NT2/D1 (cell line): ENCODE measurements at regions not wholly inside any gene's neighbourhood (a gene's known extent, or its start where the extent isn't known, plus 50 kb on each side); places are given as distances from the start of the nearest gene placed in this dataset.

ENCODE experiments used
- DNase-seq: peaks from one replicate; pipeline ENCODE4 v3.0.0-alpha.2; 2011; ENCODE audit warnings: low read depth, low spot score
- H3K27me3 ChIP-seq: 2 replicates; pipeline ENCODE4 v1.6.0; 2011; ENCODE audit warnings: mild to moderate bottlenecking; ENCODE audit not compliant: insufficient read length, insufficient read depth
- H3K36me3 ChIP-seq: 2 replicates; pipeline ENCODE4 v1.6.1; 2011; ENCODE audit warnings: mild to moderate bottlenecking, low read length, mixed read lengths; ENCODE audit not compliant: insufficient read depth, insufficient read length
- H3K4me1 ChIP-seq: 2 replicates; pipeline ENCODE4 v1.5.1; 2011; ENCODE audit not compliant: insufficient read depth, insufficient read length
- H3K4me3 ChIP-seq: 2 replicates; pipeline ENCODE4 v1.5.1; 2011; ENCODE audit warnings: low read depth; ENCODE audit not compliant: insufficient read length
- H3K9ac ChIP-seq: 2 replicates; pipeline ENCODE4 v1.6.0; 2011; ENCODE audit warnings: low read depth; ENCODE audit not compliant: insufficient read length
- H3K9me3 ChIP-seq: 2 replicates; pipeline ENCODE4 v1.5.1; 2011; ENCODE audit warnings: mild to moderate bottlenecking, low read length; ENCODE audit not compliant: insufficient read depth
- SUZ12 ChIP-seq: IDR thresholded peaks from 2 replicates; pipeline ENCODE4 v1.6.1; 2011; ENCODE audit not compliant: insufficient read length, insufficient read depth; ENCODE audit errors: extremely low read depth
- YY1 ChIP-seq: IDR thresholded peaks from 2 replicates; pipeline ENCODE4 v1.6.1; 2011; ENCODE audit not compliant: insufficient read length, insufficient read depth
- ZNF274 ChIP-seq: IDR thresholded peaks from 2 replicates; pipeline ENCODE4 v1.6.1; 2011; ENCODE audit warnings: mild to moderate bottlenecking, low read depth, low read length

GRCh38 chr7:106423111-106423510 lies 138.3 kb upstream of the NAMPT start:
- Histone ChIP-seq H3K4me1 (no peaks in the 10 kb centered on the region), H3K36me3 (no peaks in the 10 kb centered on the region), H3K4me3 (no peak overlapping the region), H3K27me3 (no peaks in the 10 kb centered on the region), H3K9ac (no peak overlapping the region), H3K9me3 (no peaks in the 10 kb centered on the region)
- no peak for DNase-seq
- TF ChIP-seq SUZ12 (no peak), ZNF274 (no peak), YY1 (no peak)

- no peaks in the 10 kb centered on the region for H3K4me1 ChIP-seq
Observed at GRCh38 chr7:106421181-106421762, 136.5 kb upstream of the NAMPT start.

GRCh38 chr7:106420736-106421135 lies 136.0 kb upstream of the NAMPT start:
- H3K4me1 ChIP-seq, result no peaks in the 10 kb centered on the region
- no peak overlapping the region for H3K4me3 ChIP-seq
- H3K27me3 ChIP-seq, result no peaks in the 10 kb centered on the region
- DNase-seq, result no peak
- H3K36me3 ChIP-seq, result no peaks in the 10 kb centered on the region
- peaks cover 10% of the 10 kb centered on the region; the same call in 1 of the 2 replicates for H3K9me3 ChIP-seq
- TF ChIP-seq ZNF274, result no peak
- TF ChIP-seq SUZ12, result no peak
- TF ChIP-seq YY1, result no peak
- H3K9ac ChIP-seq, result no peak overlapping the region

More at GRCh38 chr7:106421181-106421762, 136.5 kb upstream of the NAMPT start:
- TF ChIP-seq YY1, result no peak
- TF ChIP-seq ZNF274, result no peak
- no peak for TF ChIP-seq SUZ12
- Histone ChIP-seq H3K4me3 (no peak overlapping the region), H3K36me3 (no peaks in the 10 kb centered on the region), H3K9me3 (peaks cover 5% of the 10 kb centered on the region; the same call in 1 of the 2 replicates), H3K9ac (no peak overlapping the region), H3K27me3 (no peaks in the 10 kb centered on the region)
- no peak for DNase-seq

GRCh38 chr7:106420210-106420609 lies 135.4 kb upstream of the NAMPT start:
- Histone ChIP-seq H3K4me1 (no peaks in the 10 kb centered on the region), H3K9ac (no peak overlapping the region), H3K36me3 (no peaks in the 10 kb centered on the region), H3K27me3 (no peaks in the 10 kb centered on the region), H3K4me3 (no peak overlapping the region), H3K9me3 (peaks cover 10% of the 10 kb centered on the region; the same call in 1 of the 2 replicates)
- no peak for DNase-seq
- TF ChIP-seq YY1, result no peak
- no peak for TF ChIP-seq SUZ12
- no peak for TF ChIP-seq ZNF274

GRCh38 chr7:106419455-106420182 lies 134.8 kb upstream of the NAMPT start:
- peaks cover 10% of the 10 kb centered on the region; the same call in 1 of the 2 replicates for H3K9me3 ChIP-seq
- H3K27me3 ChIP-seq, result no peaks in the 10 kb centered on the region
- no peaks in the 10 kb centered on the region for H3K4me1 ChIP-seq
- DNase-seq, result no peak
- no peak overlapping the region for H3K9ac ChIP-seq
- H3K36me3 ChIP-seq, result no peaks in the 10 kb centered on the region
- no peak overlapping the region for H3K4me3 ChIP-seq
- TF ChIP-seq YY1, result no peak
- TF ChIP-seq ZNF274, result no peak
- TF ChIP-seq SUZ12, result no peak

- H3K27me3 ChIP-seq, result no peaks in the 10 kb centered on the region
- H3K9me3 ChIP-seq, result peaks cover 10% of the 10 kb centered on the region; the same call in 1 of the 2 replicates
- no peak overlapping the region for H3K4me3 ChIP-seq
- TF ChIP-seq ZNF274 (no peak), YY1 (no peak), SUZ12 (no peak)
- H3K4me1 ChIP-seq, result no peaks in the 10 kb centered on the region
- DNase-seq, result no peak
- H3K36me3 ChIP-seq, result no peaks in the 10 kb centered on the region
- H3K9ac ChIP-seq, result no peak overlapping the region
Observed at GRCh38 chr7:106418526-106418925, 133.7 kb upstream of the NAMPT start.

- TF ChIP-seq YY1 (no peak), SUZ12 (no peak), ZNF274 (no peak)
- peaks cover 10% of the 10 kb centered on the region; the same call in 1 of the 2 replicates for H3K9me3 ChIP-seq
- H3K4me3 ChIP-seq, result no peak overlapping the region
- H3K9ac ChIP-seq, result no peak overlapping the region
- H3K36me3 ChIP-seq, result no peaks in the 10 kb centered on the region
- H3K27me3 ChIP-seq, result no peaks in the 10 kb centered on the region
- H3K4me1 ChIP-seq, result no peaks in the 10 kb centered on the region
- no peak for DNase-seq
Observed at GRCh38 chr7:106418094-106418493, 133.3 kb upstream of the NAMPT start.

- TF ChIP-seq SUZ12 (no peak), YY1 (no peak), ZNF274 (no peak)
- no peak for DNase-seq
- Histone ChIP-seq H3K4me3 (no peak overlapping the region), H3K9ac (no peak overlapping the region), H3K27me3 (no peaks in the 10 kb centered on the region), H3K4me1 (no peaks in the 10 kb centered on the region), H3K9me3 (peaks cover 10% of the 10 kb centered on the region; the same call in 1 of the 2 replicates), H3K36me3 (no peaks in the 10 kb centered on the region)
Observed at GRCh38 chr7:106417273-106417902, 132.6 kb upstream of the NAMPT start.
